ENCODE measurements at regions not wholly inside any gene's neighbourhood (a gene's known extent, or its start where the extent isn't known, plus 50 kb on each side); places are given as distances from the start of the nearest gene placed in this dataset.

- Mint-ChIP-seq H3K9me3 (ENCODE audit: unreplicated experiment) (no peaks in the 10 kb centered on the region), H3K4me1 (ENCODE audit: insufficient read depth, unreplicated experiment) (no peaks in the 10 kb centered on the region), H3K27me3 (ENCODE audit: insufficient read depth, unreplicated experiment) (no peaks in the 10 kb centered on the region), H3K36me3 (ENCODE audit: insufficient read depth, unreplicated experiment) (no peaks in the 10 kb centered on the region), H3K27ac (ENCODE audit: low read depth, unreplicated experiment) (no peak overlapping the region), H3K4me3 (ENCODE audit: unreplicated experiment) (no peak overlapping the region)
- no peak for DNase-seq (ENCODE audit: unreplicated experiment)
- no TSS peak for BruUV-seq (replicated peaks)
- no peak for TF ChIP-seq CTCF (IDR thresholded peaks at IDR 0.05; ENCODE audit: unreplicated experiment)
- ChIA-PET CTCF (interaction anchor here (0.6 kb wide), 2 partner anchors 30 to 886 kb away, joined by 3 to 5 read pairs; no protein-coding TSS in a partner anchor), POLR2A (interaction anchor here (0.7 to 1.4 kb wide), 2 partner anchors 25 to 124 kb away, joined by 3 to 4 read pairs; no protein-coding TSS in a partner anchor)
- intact Hi-C loops (cut with micrococcal nuclease): no loop called here
Observed at GRCh38 chr5:2622866-2623265, 128.6 kb downstream of the IRX2 start.

GRCh38 chr5:2621631-2622030 is 129.8 kb downstream of the IRX2 start:
- DNase-seq (ENCODE audit: unreplicated experiment): no peak
- H3K4me3 Mint-ChIP-seq (ENCODE audit: unreplicated experiment): no peak overlapping the region
- no peak for TF ChIP-seq CTCF (IDR thresholded peaks at IDR 0.05; ENCODE audit: unreplicated experiment)
- no peak overlapping the region for H3K27ac Mint-ChIP-seq (ENCODE audit: low read depth, unreplicated experiment)
- intact Hi-C loops (cut with micrococcal nuclease): no loop called here
- H3K27me3 Mint-ChIP-seq (ENCODE audit: insufficient read depth, unreplicated experiment): no peaks in the 10 kb centered on the region
- no peaks in the 10 kb centered on the region for H3K9me3 Mint-ChIP-seq (ENCODE audit: unreplicated experiment)
- no peaks in the 10 kb centered on the region for H3K36me3 Mint-ChIP-seq (ENCODE audit: insufficient read depth, unreplicated experiment)
- POLR2A ChIA-PET: no interaction called here
- no peaks in the 10 kb centered on the region for H3K4me1 Mint-ChIP-seq (ENCODE audit: insufficient read depth, unreplicated experiment)
- no TSS peak for BruUV-seq (replicated peaks)
- CTCF ChIA-PET: no interaction called here

GRCh38 chr5:2619216-2619615 is 132.3 kb downstream of the IRX2 start:
- intact Hi-C loops (cut with micrococcal nuclease): no loop called here
- no TSS peak for BruUV-seq (replicated peaks)
- no peak overlapping the region for H3K27ac Mint-ChIP-seq (ENCODE audit: low read depth, unreplicated experiment)
- ChIA-PET POLR2A (no interaction called here), CTCF (interaction anchor here (0.6 to 1.6 kb wide), 2 partner anchors 15 to 49 kb away, joined by 4 read pairs; no protein-coding TSS in a partner anchor)
- no peak for DNase-seq (ENCODE audit: unreplicated experiment)
- H3K4me3 Mint-ChIP-seq (ENCODE audit: unreplicated experiment): no peak overlapping the region
- no peaks in the 10 kb centered on the region for H3K9me3 Mint-ChIP-seq (ENCODE audit: unreplicated experiment)
- H3K27me3 Mint-ChIP-seq (ENCODE audit: insufficient read depth, unreplicated experiment): no peaks in the 10 kb centered on the region
- TF ChIP-seq CTCF (IDR thresholded peaks at IDR 0.05; ENCODE audit: unreplicated experiment): no peak
- no peaks in the 10 kb centered on the region for H3K36me3 Mint-ChIP-seq (ENCODE audit: insufficient read depth, unreplicated experiment)
- no peaks in the 10 kb centered on the region for H3K4me1 Mint-ChIP-seq (ENCODE audit: insufficient read depth, unreplicated experiment)

- no peaks in the 10 kb centered on the region for H3K27me3 Mint-ChIP-seq (ENCODE audit: insufficient read depth, unreplicated experiment)
- H3K9me3 Mint-ChIP-seq (ENCODE audit: unreplicated experiment): no peaks in the 10 kb centered on the region
- POLR2A ChIA-PET: no interaction called here
- DNase-seq (ENCODE audit: unreplicated experiment): no peak
- no TSS peak for BruUV-seq (replicated peaks)
- CTCF ChIA-PET: no interaction called here
- no peak overlapping the region for H3K27ac Mint-ChIP-seq (ENCODE audit: low read depth, unreplicated experiment)
- peaks cover 3% of the 10 kb centered on the region for H3K36me3 Mint-ChIP-seq (ENCODE audit: insufficient read depth, unreplicated experiment)
- no peak overlapping the region for H3K4me3 Mint-ChIP-seq (ENCODE audit: unreplicated experiment)
- intact Hi-C loops (cut with micrococcal nuclease): no loop called here
- TF ChIP-seq CTCF (IDR thresholded peaks at IDR 0.05; ENCODE audit: unreplicated experiment): no peak
- H3K4me1 Mint-ChIP-seq (ENCODE audit: insufficient read depth, unreplicated experiment): no peaks in the 10 kb centered on the region
Observed at GRCh38 chr5:2617461-2617860, 134.0 kb downstream of the IRX2 start.

All from MCF 10A (cell line).